Loucy (cell line): ENCODE measurements at regions not wholly inside any gene's neighbourhood (a gene's known extent, or its start where the extent isn't known, plus 50 kb on each side); places are given as distances from the start of the nearest gene placed in this dataset.

Experiments
- EZH2phosphoT487 ChIP-seq: fragments of 200-600 bp; IDR thresholded peaks from 2 replicates; pipeline ENCODE4 v1.6.1; 2018; ENCODE audit warnings: antibody characterized with exemption, mild to moderate bottlenecking, moderate library complexity, borderline replicate concordance
- TF ChIP-seq, protein P1 (sequence below): fragments of 200-600 bp; sonication (generic); conservative IDR thresholded peaks from 2 replicates; pipeline ENCODE4 v1.5.1; 2014; ENCODE audit warnings: mild to moderate bottlenecking, antibody characterized with exemption, low read length

DNA sequence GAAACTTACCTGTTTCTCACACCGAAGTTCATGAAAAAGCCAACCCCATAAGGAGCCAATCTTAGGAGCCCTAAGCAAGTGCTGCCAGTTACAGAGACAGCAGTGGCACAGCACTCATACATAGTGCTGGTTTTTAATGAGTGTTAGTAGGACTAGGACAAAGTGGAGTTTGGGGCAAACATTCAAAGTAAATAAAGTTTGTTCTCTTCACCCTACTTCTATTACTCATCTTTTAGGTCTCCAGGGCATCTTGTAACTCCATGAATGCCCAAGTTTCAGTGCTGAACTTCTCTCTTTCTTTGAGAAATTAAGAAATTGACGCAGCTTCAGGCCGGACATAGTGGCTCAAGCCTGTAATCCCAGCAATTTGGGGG, 584.7 kb downstream of the EBF1 start:
- TF ChIP-seq, protein P1, sequence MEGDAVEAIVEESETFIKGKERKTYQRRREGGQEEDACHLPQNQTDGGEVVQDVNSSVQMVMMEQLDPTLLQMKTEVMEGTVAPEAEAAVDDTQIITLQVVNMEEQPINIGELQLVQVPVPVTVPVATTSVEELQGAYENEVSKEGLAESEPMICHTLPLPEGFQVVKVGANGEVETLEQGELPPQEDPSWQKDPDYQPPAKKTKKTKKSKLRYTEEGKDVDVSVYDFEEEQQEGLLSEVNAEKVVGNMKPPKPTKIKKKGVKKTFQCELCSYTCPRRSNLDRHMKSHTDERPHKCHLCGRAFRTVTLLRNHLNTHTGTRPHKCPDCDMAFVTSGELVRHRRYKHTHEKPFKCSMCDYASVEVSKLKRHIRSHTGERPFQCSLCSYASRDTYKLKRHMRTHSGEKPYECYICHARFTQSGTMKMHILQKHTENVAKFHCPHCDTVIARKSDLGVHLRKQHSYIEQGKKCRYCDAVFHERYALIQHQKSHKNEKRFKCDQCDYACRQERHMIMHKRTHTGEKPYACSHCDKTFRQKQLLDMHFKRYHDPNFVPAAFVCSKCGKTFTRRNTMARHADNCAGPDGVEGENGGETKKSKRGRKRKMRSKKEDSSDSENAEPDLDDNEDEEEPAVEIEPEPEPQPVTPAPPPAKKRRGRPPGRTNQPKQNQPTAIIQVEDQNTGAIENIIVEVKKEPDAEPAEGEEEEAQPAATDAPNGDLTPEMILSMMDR = no peak
- no peak for TF ChIP-seq EZH2phosphoT487
